ENCODE measurements at regions not wholly inside any gene's neighbourhood (a gene's known extent, or its start where the extent isn't known, plus 50 kb on each side); places are given as distances from the start of the nearest gene placed in this dataset.

- TF ChIP-seq CTCF (IDR thresholded peaks at IDR 0.05; ENCODE audit: insufficient read depth, low read length, missing control alignments) = no peak
- POLR2A ChIA-PET = no interaction called here
- CTCF ChIA-PET = interaction anchor here (0.9 to 6.3 kb wide), 6 partner anchors 11 to 696 kb away, joined by 3 to 48 read pairs (median 4); no protein-coding TSS in a partner anchor
- no peak overlapping the region for H3K4me3 ChIP-seq (ENCODE audit: low read depth, low read length)
- no peak for DNase-seq (ENCODE audit: low read depth, low spot score)
Observed at GRCh38 chr3:67094774-67095173, 96.7 kb downstream of the KBTBD8 start.

- ChIA-PET CTCF (interaction anchor here (1.7 kb wide), 1 partner anchor 9 kb away, joined by 8 read pairs; no protein-coding TSS in a partner anchor), POLR2A (no interaction called here)
- no peak for DNase-seq (ENCODE audit: low read depth, low spot score)
- no peak for TF ChIP-seq CTCF (IDR thresholded peaks at IDR 0.05; ENCODE audit: insufficient read depth, low read length, missing control alignments)
- H3K4me3 ChIP-seq (ENCODE audit: low read depth, low read length) = no peak overlapping the region
Observed at GRCh38 chr3:67104388-67104787, 106.3 kb downstream of the KBTBD8 start.

- no peak overlapping the region for H3K4me3 ChIP-seq (ENCODE audit: low read depth, low read length)
- TF ChIP-seq CTCF (IDR thresholded peaks at IDR 0.05; ENCODE audit: insufficient read depth, low read length, missing control alignments) = no peak
- DNase-seq (ENCODE audit: low read depth, low spot score) = no peak
- CTCF ChIA-PET = no interaction called here
- POLR2A ChIA-PET = no interaction called here
Observed at GRCh38 chr3:67106874-67107273, 108.8 kb downstream of the KBTBD8 start.

GRCh38 chr3:67109651-67110204, 111.6 kb downstream of the KBTBD8 start:
- no peak overlapping the region for H3K4me3 ChIP-seq (ENCODE audit: low read depth, low read length)
- no peak for TF ChIP-seq CTCF (IDR thresholded peaks at IDR 0.05; ENCODE audit: insufficient read depth, low read length, missing control alignments)
- CTCF ChIA-PET = interaction anchor here (0.6 to 2.3 kb wide), 22 partner anchors 8 to 1864 kb away, joined by 3 to 27 read pairs (median 4); no protein-coding TSS in a partner anchor
- peak; percentile 47 for DNase-seq (ENCODE audit: low read depth, low spot score)
- POLR2A ChIA-PET = no interaction called here

- ChIA-PET CTCF (interaction anchor here (0.5 to 4.0 kb wide), 34 partner anchors 8 to 1859 kb away, joined by 3 to 48 read pairs (median 5); no protein-coding TSS in a partner anchor), POLR2A (no interaction called here)
- DNase-seq (ENCODE audit: low read depth, low spot score) = peak; percentile 23
- H3K4me3 ChIP-seq (ENCODE audit: low read depth, low read length) = no peak overlapping the region
- peak; percentile 99 for TF ChIP-seq CTCF (IDR thresholded peaks at IDR 0.05; ENCODE audit: insufficient read depth, low read length, missing control alignments)
Observed at GRCh38 chr3:67113802-67114407, 115.8 kb downstream of the KBTBD8 start.

GRCh38 chr3:67118122-67118521, 120.0 kb downstream of the KBTBD8 start:
- CTCF ChIA-PET = no interaction called here
- H3K4me3 ChIP-seq (ENCODE audit: low read depth, low read length) = no peak overlapping the region
- no peak for DNase-seq (ENCODE audit: low read depth, low spot score)
- POLR2A ChIA-PET = interaction anchor here (0.7 kb wide), 1 partner anchor 1825 kb away, joined by 4 read pairs; no protein-coding TSS in a partner anchor
- no peak for TF ChIP-seq CTCF (IDR thresholded peaks at IDR 0.05; ENCODE audit: insufficient read depth, low read length, missing control alignments)
